ENCODE measurements at regions not wholly inside any gene's neighbourhood (a gene's known extent, or its start where the extent isn't known, plus 50 kb on each side); places are given as distances from the start of the nearest gene placed in this dataset.

- TF ChIP-seq, protein P1, sequence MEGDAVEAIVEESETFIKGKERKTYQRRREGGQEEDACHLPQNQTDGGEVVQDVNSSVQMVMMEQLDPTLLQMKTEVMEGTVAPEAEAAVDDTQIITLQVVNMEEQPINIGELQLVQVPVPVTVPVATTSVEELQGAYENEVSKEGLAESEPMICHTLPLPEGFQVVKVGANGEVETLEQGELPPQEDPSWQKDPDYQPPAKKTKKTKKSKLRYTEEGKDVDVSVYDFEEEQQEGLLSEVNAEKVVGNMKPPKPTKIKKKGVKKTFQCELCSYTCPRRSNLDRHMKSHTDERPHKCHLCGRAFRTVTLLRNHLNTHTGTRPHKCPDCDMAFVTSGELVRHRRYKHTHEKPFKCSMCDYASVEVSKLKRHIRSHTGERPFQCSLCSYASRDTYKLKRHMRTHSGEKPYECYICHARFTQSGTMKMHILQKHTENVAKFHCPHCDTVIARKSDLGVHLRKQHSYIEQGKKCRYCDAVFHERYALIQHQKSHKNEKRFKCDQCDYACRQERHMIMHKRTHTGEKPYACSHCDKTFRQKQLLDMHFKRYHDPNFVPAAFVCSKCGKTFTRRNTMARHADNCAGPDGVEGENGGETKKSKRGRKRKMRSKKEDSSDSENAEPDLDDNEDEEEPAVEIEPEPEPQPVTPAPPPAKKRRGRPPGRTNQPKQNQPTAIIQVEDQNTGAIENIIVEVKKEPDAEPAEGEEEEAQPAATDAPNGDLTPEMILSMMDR (IDR thresholded peaks at IDR 0.05; ENCODE audit: low read depth, low read length, poor library complexity, severe bottlenecking): no peak
- TF ChIP-seq EZH2phosphoT487 (IDR thresholded peaks at IDR 0.05; ENCODE audit: borderline replicate concordance, low read length): no peak
Observed at GRCh38 chr10:4373612-4374011, 452.4 kb upstream of the AKR1E2 start.
